Upper lobe of left lung (tissue), 4 donors: ENCODE measurements at regions not wholly inside any gene's neighbourhood (a gene's known extent, or its start where the extent isn't known, plus 50 kb on each side); places are given as distances from the start of the nearest gene placed in this dataset.

ENCODE experiments used
- EP300 ChIP-seq, 4 donors: sonication (generic); formaldehyde crosslinking; IDR thresholded peaks; one replicate each; pipeline ENCODE4 v1.5.1; 2017; ENCODE audit warnings: antibody characterized with exemption in 4 of 4, control low read depth in 2 of 4
- POLR2AphosphoS5 ChIP-seq, 2 donors: sonication (generic); formaldehyde crosslinking; IDR thresholded peaks; one replicate each; pipeline ENCODE4 v1.5.1; 2017; ENCODE audit warnings: antibody characterized with exemption in 2 of 2
- TF ChIP-seq, protein P1 (sequence below), 6 experiments: fragments of 450-650 bp in 4 of 6; fragments of 200-600 bp in 2 of 6; sonication (generic) in 2 of 6; IDR thresholded peaks; one replicate each; pipeline ENCODE4 v1.5.1; 2016 to 2019; ENCODE audit warnings: antibody characterized with exemption in 6 of 6

DNA sequence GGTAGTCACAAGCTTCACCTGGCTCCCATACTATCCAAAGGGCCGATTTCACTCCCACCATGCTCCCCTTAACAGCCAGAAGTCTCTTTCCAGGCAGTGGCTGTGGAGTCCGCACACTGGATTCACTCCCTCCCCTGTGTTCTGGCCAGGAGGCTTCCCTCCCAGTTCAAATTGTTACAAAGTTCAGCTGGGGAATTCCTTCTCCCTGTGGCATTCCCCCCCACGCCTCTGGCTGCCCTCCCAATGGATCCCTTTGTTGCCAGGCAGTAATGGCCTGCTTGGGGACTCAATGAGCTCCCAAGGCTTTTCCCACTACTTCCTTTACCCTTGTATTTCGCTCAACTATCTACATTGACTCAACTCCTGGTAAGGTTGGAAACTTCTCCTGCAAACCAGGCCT is 1921.4 kb upstream of the PCDH20 start:
- TF ChIP-seq, protein P1, sequence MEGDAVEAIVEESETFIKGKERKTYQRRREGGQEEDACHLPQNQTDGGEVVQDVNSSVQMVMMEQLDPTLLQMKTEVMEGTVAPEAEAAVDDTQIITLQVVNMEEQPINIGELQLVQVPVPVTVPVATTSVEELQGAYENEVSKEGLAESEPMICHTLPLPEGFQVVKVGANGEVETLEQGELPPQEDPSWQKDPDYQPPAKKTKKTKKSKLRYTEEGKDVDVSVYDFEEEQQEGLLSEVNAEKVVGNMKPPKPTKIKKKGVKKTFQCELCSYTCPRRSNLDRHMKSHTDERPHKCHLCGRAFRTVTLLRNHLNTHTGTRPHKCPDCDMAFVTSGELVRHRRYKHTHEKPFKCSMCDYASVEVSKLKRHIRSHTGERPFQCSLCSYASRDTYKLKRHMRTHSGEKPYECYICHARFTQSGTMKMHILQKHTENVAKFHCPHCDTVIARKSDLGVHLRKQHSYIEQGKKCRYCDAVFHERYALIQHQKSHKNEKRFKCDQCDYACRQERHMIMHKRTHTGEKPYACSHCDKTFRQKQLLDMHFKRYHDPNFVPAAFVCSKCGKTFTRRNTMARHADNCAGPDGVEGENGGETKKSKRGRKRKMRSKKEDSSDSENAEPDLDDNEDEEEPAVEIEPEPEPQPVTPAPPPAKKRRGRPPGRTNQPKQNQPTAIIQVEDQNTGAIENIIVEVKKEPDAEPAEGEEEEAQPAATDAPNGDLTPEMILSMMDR (IDR thresholded peaks at IDR 0.05) = no peak
- TF ChIP-seq EP300 (IDR thresholded peaks at IDR 0.05) (no peak), POLR2AphosphoS5 (IDR thresholded peaks at IDR 0.05) (no peak)
